ENCODE measurements at regions not wholly inside any gene's neighbourhood (a gene's known extent, or its start where the extent isn't known, plus 50 kb on each side); places are given as distances from the start of the nearest gene placed in this dataset.

DNA sequence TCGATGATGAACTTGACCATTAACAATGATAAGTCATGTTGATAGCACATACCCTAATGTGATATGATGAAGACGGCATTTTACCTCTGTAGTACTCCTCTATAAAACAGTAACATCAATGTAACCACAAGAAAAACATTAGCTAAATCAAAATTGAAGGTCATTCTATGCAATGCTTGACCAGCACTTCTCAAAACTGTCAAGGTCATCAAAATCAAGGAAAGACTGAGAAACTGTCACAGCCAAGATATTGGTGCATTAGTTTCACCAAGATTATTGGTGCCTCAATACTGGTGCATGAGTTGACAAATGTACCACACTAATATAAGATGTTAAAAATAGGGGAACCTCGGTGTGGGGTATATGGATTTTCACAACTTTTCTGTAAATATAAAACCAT is 251.1 kb upstream of the CNTN4 start:
- no peaks in the 10 kb centered on the region for H3K4me1 Mint-ChIP-seq
- ATAC-seq (replicated peaks): no peak
- no peak overlapping the region for H3K27ac Mint-ChIP-seq
- H3K27me3 Mint-ChIP-seq: no peaks in the 10 kb centered on the region
- peaks cover 4% of the 10 kb centered on the region in 2 donors for H3K9me3 Mint-ChIP-seq
- DNase-seq: no peak
- H3K4me3 Mint-ChIP-seq: no peak overlapping the region
- H3K36me3 Mint-ChIP-seq: no peaks in the 10 kb centered on the region

DNA sequence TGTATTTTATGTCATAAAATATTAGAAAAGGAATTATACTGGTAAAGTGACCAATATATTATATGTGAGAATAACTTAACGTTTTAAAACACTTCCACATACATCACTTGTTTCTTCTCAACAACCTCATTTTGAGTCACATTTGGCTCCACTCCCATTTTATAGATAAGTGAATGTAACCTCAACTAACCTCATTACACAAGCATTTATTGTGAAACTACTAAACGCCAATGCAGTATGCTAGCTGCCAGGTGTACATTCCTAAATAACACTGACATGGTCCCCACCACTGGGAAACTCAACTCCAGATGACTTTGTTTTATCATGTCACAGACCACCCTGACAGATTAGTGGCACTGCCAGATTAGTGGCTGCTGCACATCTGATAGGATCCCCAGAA is 249.7 kb upstream of the CNTN4 start:
- no peaks in the 10 kb centered on the region for H3K36me3 Mint-ChIP-seq

DNA sequence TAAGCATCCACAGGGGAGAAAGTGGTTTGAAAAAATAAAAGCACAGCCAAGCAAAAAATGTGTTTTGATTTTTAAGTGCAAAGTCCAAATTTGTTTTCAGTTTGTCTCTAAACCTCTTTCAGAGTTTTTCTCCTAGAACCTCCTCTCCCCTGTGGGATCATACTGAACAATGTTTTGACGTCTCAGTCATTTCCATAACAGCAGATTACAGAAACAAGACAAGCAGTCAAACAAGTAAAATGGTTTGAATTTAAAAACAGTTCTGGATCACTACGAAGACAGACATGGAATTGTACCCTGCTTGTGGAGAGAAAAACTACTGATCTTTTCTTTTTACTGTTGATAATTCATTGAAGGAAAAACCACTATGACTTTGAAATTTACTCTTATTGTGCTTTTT is 245.7 kb upstream of the CNTN4 start:
- Mint-ChIP-seq H3K4me1 (no peaks in the 10 kb centered on the region), H3K27ac (no peak overlapping the region), H3K9me3 (peaks cover 0 to 7% of the 10 kb centered on the region in 2 donors), H3K4me3 (no peak overlapping the region), H3K27me3 (no peaks in the 10 kb centered on the region), H3K36me3 (no peaks in the 10 kb centered on the region)
- DNase-seq (no peak), ATAC-seq (replicated peaks) (no peak)

More for the DNA sequence above, 249.7 kb upstream of the CNTN4 start:
- no peaks in the 10 kb centered on the region for H3K27me3 Mint-ChIP-seq
- H3K4me3 Mint-ChIP-seq: no peak overlapping the region
- DNase-seq (no peak), ATAC-seq (replicated peaks) (no peak)
- H3K4me1 Mint-ChIP-seq: no peaks in the 10 kb centered on the region
- peaks cover 4% of the 10 kb centered on the region in 2 donors for H3K9me3 Mint-ChIP-seq
- no peak overlapping the region for H3K27ac Mint-ChIP-seq

DNA sequence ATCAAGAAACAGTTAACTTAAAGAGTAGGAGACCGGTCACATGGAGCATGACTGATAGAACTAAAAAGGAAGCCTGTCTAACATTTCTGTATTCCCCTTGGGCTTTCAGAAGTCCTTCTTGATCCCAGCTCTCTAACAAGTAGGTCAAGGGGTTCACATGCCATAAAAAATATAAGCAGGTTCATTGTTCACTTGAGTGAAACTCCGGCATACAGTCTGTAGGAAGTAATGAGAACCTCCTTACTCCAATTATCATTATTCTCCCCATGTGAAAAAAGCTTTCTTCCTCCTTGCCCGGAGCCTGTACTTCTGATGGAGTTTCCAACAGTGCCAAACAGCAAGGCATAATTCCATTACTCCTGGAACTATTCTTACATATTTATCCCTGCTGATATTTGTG is 242.8 kb upstream of the CNTN4 start:
- DNase-seq (no peak), ATAC-seq (replicated peaks) (no peak)
- H3K4me1 Mint-ChIP-seq: no peaks in the 10 kb centered on the region
- H3K36me3 Mint-ChIP-seq: no peaks in the 10 kb centered on the region
- peaks cover 0 to 5% of the 10 kb centered on the region in 2 donors for H3K9me3 Mint-ChIP-seq
- no peaks in the 10 kb centered on the region for H3K27me3 Mint-ChIP-seq
- no peak overlapping the region for H3K27ac Mint-ChIP-seq
- no peak overlapping the region for H3K4me3 Mint-ChIP-seq

DNA sequence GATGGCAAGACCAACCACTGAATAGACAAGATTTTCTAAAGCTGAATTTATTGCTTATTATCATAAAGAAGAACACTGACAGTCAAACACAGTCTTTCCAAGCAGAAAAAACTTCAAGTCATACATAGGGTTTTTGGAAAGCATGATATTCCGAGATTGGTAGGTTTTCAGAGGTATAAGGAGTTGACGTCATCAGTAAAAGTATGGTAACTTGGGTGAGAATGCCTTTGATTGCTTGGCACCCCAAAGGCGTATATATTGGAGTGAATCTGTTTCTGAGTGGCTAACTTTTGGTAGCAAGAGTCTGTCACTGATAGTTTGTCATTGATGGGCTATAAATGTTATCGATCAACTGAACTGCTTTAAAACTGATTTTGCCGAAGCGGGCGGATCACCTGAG is 227.9 kb upstream of the CNTN4 start:
- Mint-ChIP-seq H3K4me3 (no peak overlapping the region), H3K36me3 (no peaks in the 10 kb centered on the region), H3K4me1 (no peaks in the 10 kb centered on the region), H3K9me3 (peaks cover 5 to 10% of the 10 kb centered on the region in 2 donors), H3K27ac (no peak overlapping the region), H3K27me3 (no peaks in the 10 kb centered on the region)
- DNase-seq (no peak), ATAC-seq (replicated peaks) (no peak)

DNA sequence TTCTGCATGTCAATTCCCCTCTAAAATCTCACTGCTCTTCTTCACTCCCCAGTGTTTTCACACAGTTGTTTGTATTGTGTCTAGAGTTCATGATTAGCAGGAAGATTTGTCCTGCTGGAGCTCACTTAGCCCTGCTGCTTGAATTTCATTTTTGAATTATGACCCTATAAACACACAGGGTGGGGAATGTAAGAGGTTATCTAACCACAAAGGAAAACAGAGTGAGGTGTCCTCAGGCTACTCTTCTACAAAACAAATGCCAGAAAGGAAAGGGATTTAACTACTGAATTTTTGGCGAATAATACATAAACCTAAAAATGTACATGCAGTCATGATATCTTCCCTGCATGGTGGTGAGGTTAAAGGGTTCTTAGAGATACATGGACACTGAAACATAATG is 215.1 kb upstream of the CNTN4 start:
- no peak for ATAC-seq (replicated peaks)
- no peak for DNase-seq
- Mint-ChIP-seq H3K27me3 (no peaks in the 10 kb centered on the region), H3K4me1 (no peaks in the 10 kb centered on the region), H3K36me3 (no peaks in the 10 kb centered on the region), H3K27ac (no peak overlapping the region), H3K4me3 (no peak overlapping the region), H3K9me3 (peaks cover 0 to 5% of the 10 kb centered on the region in 2 donors)

DNA sequence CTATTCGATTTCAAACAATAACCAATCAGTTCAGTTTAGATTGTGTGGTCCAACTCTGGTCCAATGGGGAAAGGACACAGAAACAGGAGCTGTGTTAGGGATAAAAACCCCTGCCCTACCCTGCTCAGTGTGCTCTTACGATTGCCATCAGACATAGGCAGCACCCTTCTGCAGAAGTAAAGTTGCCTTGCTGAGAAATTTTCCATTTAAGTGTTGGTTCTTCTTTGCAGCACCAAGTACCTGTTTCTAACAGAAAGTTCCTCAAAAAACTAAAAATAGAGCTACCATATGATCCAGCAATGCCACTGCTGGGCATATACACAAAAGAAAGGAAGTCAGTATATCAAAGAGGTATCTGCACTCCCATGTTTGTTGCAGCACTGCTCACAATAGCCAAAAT is 206.2 kb upstream of the CNTN4 start:
- Mint-ChIP-seq H3K9me3 (peaks cover 15 to 22% of the 10 kb centered on the region in 2 donors), H3K27me3 (no peaks in the 10 kb centered on the region), H3K36me3 (no peaks in the 10 kb centered on the region), H3K4me3 (no peak overlapping the region), H3K4me1 (no peaks in the 10 kb centered on the region), H3K27ac (no peak overlapping the region)
- DNase-seq (no peak), ATAC-seq (replicated peaks) (no peak)

DNA sequence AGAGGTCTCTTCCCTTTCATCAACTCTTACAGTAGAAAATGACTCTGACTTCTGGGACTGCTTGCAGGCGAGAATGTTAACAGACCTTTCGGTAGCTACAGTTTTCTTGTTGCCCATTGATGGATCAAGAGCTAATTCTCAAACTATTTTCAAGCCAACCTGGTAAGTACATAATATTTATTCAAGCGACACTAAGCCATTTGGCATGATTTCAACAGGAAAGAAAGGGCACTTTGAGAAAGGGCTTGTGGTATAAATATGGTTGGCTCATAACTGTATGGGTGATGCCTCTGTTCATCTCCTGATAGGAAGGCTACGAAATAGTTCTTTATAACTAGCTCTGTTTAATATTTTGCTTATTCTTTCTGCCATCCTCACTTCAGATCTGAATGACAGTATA is 196.2 kb upstream of the CNTN4 start:
- Mint-ChIP-seq H3K27ac (no peak overlapping the region), H3K9me3 (peaks cover 9% of the 10 kb centered on the region in 2 donors), H3K36me3 (no peaks in the 10 kb centered on the region), H3K27me3 (no peaks in the 10 kb centered on the region), H3K4me3 (no peak overlapping the region), H3K4me1 (no peaks in the 10 kb centered on the region)
- ATAC-seq (replicated peaks) (no peak), DNase-seq (no peak)

DNA sequence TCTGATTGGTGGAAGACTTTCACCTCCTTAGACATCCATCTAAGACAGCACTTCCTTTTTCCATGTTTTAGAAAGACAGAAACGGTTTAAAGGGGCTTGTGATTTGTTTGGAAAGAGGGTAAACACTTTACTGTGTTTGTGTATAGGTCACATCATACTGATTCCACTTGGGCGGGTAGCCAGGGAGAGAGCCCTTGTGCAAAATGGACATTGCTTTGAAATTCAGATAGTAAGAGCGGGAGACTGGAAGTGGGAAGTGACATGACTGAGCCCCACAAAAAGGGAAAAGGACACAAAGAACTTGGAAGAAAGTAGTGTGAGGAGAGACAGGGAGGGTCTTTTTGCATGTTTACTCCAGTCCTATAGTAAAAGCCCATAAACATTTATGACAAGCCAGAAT is 195.6 kb upstream of the CNTN4 start:
- DNase-seq (no peak), ATAC-seq (replicated peaks) (no peak)
- peaks cover 9% of the 10 kb centered on the region in 2 donors for H3K9me3 Mint-ChIP-seq
- no peak overlapping the region for H3K4me3 Mint-ChIP-seq
- H3K4me1 Mint-ChIP-seq: no peaks in the 10 kb centered on the region
- no peaks in the 10 kb centered on the region for H3K36me3 Mint-ChIP-seq
- H3K27ac Mint-ChIP-seq: no peak overlapping the region
- no peaks in the 10 kb centered on the region for H3K27me3 Mint-ChIP-seq

DNA sequence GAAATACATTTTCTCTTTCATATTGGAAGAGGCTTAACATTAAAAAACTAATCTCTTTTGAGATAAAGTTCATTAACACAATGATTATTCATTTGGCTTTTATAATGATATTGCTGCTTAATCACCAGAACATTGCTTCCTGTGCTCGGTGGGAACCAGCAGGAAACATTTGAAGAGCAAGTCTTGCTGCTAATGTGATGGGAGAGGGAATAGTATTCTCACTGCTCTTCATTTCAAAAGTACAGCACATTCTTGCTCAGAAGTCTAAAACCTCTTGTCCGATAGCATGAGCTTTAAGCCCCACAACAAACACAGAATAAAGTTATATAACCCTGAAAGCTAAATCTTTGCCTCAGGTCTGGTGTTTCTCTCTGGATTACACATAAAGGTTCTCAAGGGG is 190.8 kb upstream of the CNTN4 start:
- ATAC-seq (replicated peaks): no peak
- Mint-ChIP-seq H3K36me3 (no peaks in the 10 kb centered on the region), H3K27me3 (no peaks in the 10 kb centered on the region), H3K4me1 (no peaks in the 10 kb centered on the region), H3K9me3 (peaks cover 0 to 7% of the 10 kb centered on the region in 2 donors), H3K4me3 (no peak overlapping the region), H3K27ac (no peak overlapping the region)
- DNase-seq: no peak

DNA sequence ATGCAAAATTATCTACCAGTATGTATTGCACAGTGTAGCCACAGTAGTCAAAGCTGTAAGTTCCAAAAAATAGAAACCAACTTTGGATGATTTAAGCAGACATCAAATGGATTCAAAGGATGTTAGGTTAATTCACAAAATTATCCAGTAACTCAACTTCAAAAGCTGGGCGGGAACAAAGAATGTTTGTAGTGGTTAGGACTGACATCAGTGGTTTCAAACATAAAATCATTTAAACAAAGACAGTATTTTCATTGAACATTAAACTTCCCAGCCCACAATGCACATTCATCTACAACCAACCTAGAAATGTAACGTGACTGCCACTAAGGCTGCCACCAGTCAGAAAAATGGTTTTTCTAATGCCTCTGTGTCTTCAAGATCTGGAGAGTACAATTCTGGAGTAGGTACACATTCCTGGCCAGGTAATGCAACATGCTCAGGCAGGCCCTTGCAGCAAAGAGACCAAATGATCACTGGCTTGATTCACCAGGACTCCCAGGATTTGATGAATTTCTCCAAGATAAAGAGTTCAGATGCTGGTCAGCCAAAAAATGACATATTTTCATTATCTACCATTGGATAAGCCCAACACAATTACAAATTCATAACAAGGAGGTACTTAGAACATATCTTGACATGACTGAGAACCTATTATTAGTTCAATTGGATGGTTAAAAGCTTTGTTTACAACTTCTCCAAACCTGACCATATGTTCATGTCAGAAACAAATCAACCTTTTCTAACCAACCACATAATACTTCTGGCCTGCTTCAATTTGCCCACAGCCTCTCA is 189.8 kb upstream of the CNTN4 start:
- DNase-seq: no peak
- Mint-ChIP-seq H3K36me3 (no peaks in the 10 kb centered on the region), H3K9me3 (peaks cover 0 to 7% of the 10 kb centered on the region in 2 donors), H3K27ac (no peak overlapping the region), H3K4me1 (no peaks in the 10 kb centered on the region), H3K4me3 (no peak overlapping the region), H3K27me3 (no peaks in the 10 kb centered on the region)
- no peak for ATAC-seq (replicated peaks)

DNA sequence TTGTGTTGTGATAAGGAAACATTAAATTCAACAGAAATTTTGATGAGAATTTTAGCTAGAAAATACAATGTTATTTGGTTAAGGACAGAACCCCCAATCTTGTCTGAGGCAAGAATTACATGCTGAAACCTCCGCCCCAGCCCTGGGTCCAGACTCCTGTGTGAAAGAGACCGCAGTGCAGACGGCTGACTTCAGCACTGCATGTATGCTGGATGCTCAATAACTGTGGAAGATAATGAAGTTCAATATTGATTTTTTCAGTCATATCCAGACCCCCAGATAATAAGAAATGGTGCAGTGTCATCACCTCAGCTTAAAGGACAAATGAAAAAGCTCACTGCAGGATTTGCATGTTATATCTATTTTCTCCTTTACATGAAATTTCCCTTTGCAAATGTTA is 188.3 kb upstream of the CNTN4 start:
- no peak overlapping the region for H3K4me3 Mint-ChIP-seq
- H3K36me3 Mint-ChIP-seq: no peaks in the 10 kb centered on the region
- H3K27ac Mint-ChIP-seq: no peak overlapping the region
- peaks cover 0 to 6% of the 10 kb centered on the region in 2 donors for H3K9me3 Mint-ChIP-seq
- no peak for ATAC-seq (replicated peaks)
- H3K27me3 Mint-ChIP-seq: no peaks in the 10 kb centered on the region
- DNase-seq: no peak
- no peaks in the 10 kb centered on the region for H3K4me1 Mint-ChIP-seq

DNA sequence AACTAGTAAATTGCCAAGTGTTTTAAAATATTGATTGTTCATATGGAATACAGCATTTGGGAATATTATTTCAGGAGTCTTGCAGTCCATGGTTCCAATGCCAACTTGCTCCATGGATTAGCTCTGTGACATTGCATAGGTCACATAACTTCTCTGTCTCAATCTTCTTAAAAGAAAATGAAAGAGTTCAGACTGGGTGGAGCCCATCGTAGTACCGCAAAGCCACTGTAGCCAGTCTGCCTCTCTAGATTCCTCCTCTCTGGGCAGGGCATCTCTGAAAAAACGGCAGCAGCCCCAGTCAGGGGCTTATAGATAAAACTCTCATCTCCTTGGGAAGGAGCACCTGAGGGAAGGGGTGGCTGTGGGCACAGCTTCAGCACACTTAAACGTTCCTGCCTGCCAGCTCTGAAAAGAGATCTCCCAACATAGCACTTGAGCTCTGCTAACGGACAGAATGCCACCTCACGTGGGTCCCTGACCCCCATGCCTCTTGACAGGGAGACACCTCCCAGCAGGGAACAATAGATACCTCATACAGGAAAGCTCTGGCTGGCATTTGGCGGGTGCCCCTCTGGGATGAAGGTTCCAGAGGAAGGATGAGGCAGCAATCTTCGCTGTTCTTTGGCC is 168.8 kb upstream of the CNTN4 start:
- H3K4me1 Mint-ChIP-seq: no peaks in the 10 kb centered on the region
- H3K4me3 Mint-ChIP-seq: no peak overlapping the region
- ATAC-seq (replicated peaks) (no peak), DNase-seq (no peak)
- H3K27me3 Mint-ChIP-seq: no peaks in the 10 kb centered on the region
- no peak overlapping the region for H3K27ac Mint-ChIP-seq
- H3K9me3 Mint-ChIP-seq: peaks cover 10% of the 10 kb centered on the region in 2 donors
- H3K36me3 Mint-ChIP-seq: no peaks in the 10 kb centered on the region

DNA sequence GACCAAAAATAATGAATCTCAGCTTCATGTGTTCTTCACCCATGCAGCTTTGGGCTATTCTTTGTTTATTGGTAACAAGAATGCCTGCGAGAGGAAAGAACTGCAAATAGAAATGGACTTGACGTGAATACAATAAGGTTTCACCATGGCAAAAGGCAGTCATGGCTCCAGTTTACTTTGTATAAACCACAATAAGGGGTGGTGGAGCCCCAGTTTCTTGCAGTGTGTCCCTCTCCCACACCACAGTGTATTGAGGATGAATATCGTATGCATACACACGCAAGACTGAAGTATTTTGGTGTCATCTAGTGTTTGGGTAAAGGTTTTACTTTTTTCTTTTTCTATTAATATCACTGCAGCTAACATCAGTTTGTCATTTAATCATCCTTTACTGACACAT is 159.7 kb upstream of the CNTN4 start:
- H3K4me3 Mint-ChIP-seq: no peak overlapping the region
- no peak overlapping the region for H3K27ac Mint-ChIP-seq
- H3K36me3 Mint-ChIP-seq: no peaks in the 10 kb centered on the region
- no peak for ATAC-seq (replicated peaks)
- no peak for DNase-seq
- H3K9me3 Mint-ChIP-seq: peaks cover 5 to 10% of the 10 kb centered on the region in 2 donors
- no peaks in the 10 kb centered on the region for H3K27me3 Mint-ChIP-seq
- no peaks in the 10 kb centered on the region for H3K4me1 Mint-ChIP-seq

DNA sequence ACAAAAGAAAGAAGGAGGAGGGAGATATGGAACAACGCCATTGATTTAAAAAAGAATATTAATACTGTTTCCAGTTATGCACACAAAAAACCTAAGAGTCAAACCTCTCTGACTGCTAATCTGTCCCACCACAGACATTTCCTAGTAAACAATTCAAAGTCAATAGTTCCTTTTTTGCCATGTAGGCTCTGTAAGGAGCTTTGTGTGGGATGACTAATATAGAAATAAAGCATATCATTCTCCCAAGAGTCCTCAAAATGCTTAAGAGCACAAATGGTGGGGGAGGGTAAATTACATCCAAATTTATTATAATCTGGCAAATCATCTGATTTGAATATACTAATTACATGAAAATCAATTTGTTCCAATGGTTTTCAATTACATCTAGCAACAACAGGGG is 155.9 kb upstream of the CNTN4 start:
- H3K36me3 Mint-ChIP-seq: no peaks in the 10 kb centered on the region
- H3K4me1 Mint-ChIP-seq: no peaks in the 10 kb centered on the region
- H3K4me3 Mint-ChIP-seq: no peak overlapping the region
- H3K9me3 Mint-ChIP-seq: peaks cover 0 to 3% of the 10 kb centered on the region in 2 donors
- DNase-seq (no peak), ATAC-seq (replicated peaks) (no peak)
- no peak overlapping the region for H3K27ac Mint-ChIP-seq
- H3K27me3 Mint-ChIP-seq: no peaks in the 10 kb centered on the region

Measured in stimulated activated naive B cell treated with anti-CD40 and anti-IgM and Interleukin-4, amounts not matched to agents 10 μg/mL and 1 μg/mL and 100 μg/mL, for 72 hours (primary cell).